Stomach (tissue), 8 donors: ENCODE measurements at regions not wholly inside any gene's neighbourhood (a gene's known extent, or its start where the extent isn't known, plus 50 kb on each side); places are given as distances from the start of the nearest gene placed in this dataset.
A peak's percentile ranks its signal among the peaks of the same experiment; 100 is the strongest.

Source experiments
- DNase-seq, 2 donors: peaks; one replicate each; pipeline versions ENCODE4 v3.0.0 to v3.0.0-alpha.2; 2013 to 2019
- H3K27ac ChIP-seq, 5 donors: fragments of 200-600 bp in 4 of 5; sonication (generic) in 4 of 5; one replicate each; pipeline ENCODE4 v1.5.1; 2013 to 2019; ENCODE audit warnings: mild to moderate bottlenecking in 1 of 5, moderate library complexity in 1 of 5
- H3K27me3 ChIP-seq, 3 donors: fragments of 200-600 bp; sonication (generic); one replicate each; pipeline ENCODE4 v1.5.1; 2017 to 2019; ENCODE audit warnings: mixed run types in 1 of 3
- H3K36me3 ChIP-seq, 4 donors: fragments of 200-600 bp; sonication (generic); 1 replicate in 3 of 4; 2 replicates in 1 of 4; pipeline ENCODE4 v1.5.1; 2016 to 2019
- H3K4me1 ChIP-seq, 4 donors: fragments of 200-600 bp; sonication (generic); one replicate each; pipeline ENCODE4 v1.5.1; 2016 to 2019
- H3K4me3 ChIP-seq, 4 donors: fragments of 200-600 bp; sonication (generic) in 3 of 4; one replicate each; pipeline ENCODE4 v1.5.1; 2016 to 2019; ENCODE audit warnings: mild to moderate bottlenecking in 1 of 4
- H3K9me3 ChIP-seq, 4 donors: fragments of 200-600 bp; sonication (generic); one replicate each; pipeline ENCODE4 v1.5.1; 2016 to 2019
- CTCF ChIP-seq, 7 experiments: fragments of 450-650 bp in 4 of 7; fragments of 200-600 bp in 3 of 7; sonication (generic) in 3 of 7; IDR thresholded peaks; one replicate each; pipeline ENCODE4 v1.5.1; 2016 to 2019; ENCODE audit warnings: antibody characterized with exemption in 7 of 7, control low read depth in 2 of 7, mild to moderate bottlenecking in 1 of 7
- EP300 ChIP-seq: sonication (generic); formaldehyde crosslinking; IDR thresholded peaks from one replicate; pipeline ENCODE4 v1.6.1; 2017; ENCODE audit warnings: antibody characterized with exemption
- POLR2A ChIP-seq, 4 donors: fragments of 450-650 bp; IDR thresholded peaks; one replicate each; pipeline ENCODE4 v1.6.1; 2016; ENCODE audit warnings: antibody characterized with exemption in 4 of 4, control low read depth in 2 of 4, mild to moderate bottlenecking in 1 of 4, moderate library complexity in 1 of 4
- POLR2AphosphoS5 ChIP-seq, 3 donors: sonication (generic); formaldehyde crosslinking; IDR thresholded peaks; one replicate each; pipeline ENCODE4 v1.6.1; 2016; ENCODE audit warnings: antibody characterized with exemption in 3 of 3
- WGBS, 5 donors: extraction: QIAGEN DNeasy Blood & Tissue Kit in 3 of 5; methylation state at CpG; one replicate each; pipeline versions ENCODE4 v1.1.5 to v1.1.7; 2013 to 2018; 5-methylcytosine and 5-hydroxymethylcytosine counted together
- intact Hi-C: fragments of 100-400 bp; cut with DNase I; formaldehyde crosslinking; loops from one replicate; pipeline ENCODE4 v1.15.1; 2023; ENCODE audit warnings: low total_unique reads
- donor health status: healthy with polysubstance abuse.
- donor health status: Bipolar disorder and iron deficiency.
- donor health status: healthy.

DNA sequence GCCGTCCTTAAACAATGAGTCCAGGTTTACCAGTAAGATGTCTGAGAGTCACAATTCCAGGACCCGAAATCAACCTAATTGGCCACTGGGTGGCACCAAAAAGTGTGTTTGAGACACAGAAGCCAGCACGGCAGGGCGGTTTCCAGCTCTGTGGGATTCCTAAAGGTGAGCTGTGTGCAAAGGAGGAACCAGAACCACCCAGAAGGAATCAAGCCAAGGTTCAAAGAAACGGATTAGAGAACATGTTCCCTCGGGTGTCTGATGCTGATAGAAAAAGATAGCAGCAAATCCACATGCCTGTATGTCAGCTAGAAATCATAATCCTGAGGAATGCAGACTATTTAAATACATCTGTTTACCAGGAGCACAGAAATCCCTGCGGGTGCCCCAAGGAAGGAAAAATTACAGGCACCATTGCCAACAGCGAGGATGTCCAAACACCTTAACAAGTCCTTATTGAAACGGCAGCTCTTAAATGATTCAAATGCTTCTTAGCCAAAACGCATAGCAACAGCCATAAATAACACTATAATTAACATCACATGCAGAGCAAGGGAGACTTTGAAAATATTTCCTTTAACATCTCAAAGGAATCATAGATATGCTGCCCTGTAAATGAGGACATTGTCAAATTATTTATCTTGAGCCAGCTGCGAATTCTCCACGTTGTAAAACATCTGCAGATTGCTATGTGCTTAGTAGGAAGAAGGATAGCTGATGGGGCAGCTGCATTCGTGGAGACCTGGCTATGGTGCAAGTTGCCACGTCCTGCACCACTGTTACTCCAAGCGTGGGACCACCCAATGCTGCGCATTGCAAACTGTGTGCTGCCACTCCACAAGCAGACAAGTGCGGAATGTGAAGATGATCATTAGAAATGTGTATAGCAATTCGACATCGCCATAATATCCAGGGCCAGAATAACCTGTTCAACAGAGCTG, 318.7 kb upstream of the NCKAP5 start:
- Histone ChIP-seq H3K27ac (no peak overlapping the region), H3K4me3 (no peak overlapping the region), H3K27me3 (peaks cover 0 to 7% (median 0%) of the 10 kb centered on the region in 3 donors), H3K9me3 (no peaks in the 10 kb centered on the region), H3K4me1 (peaks cover 8 to 15% (median 12%) of the 10 kb centered on the region in 4 donors), H3K36me3 (no peaks in the 10 kb centered on the region)
- TF ChIP-seq EP300 (no peak), POLR2AphosphoS5 (IDR thresholded peaks at IDR 0.05) (peak in 1 of 3 donors; percentile 44), CTCF (IDR thresholded peaks at IDR 0.05) (peak in 5 of 7 experiments; percentile 28 to 72 (median 56)), POLR2A (IDR thresholded peaks at IDR 0.05) (no peak)
- WGBS, 5 donors, result 36 to 41% (median 38%) methylated on average over 19 of the region's 19 CpGs
- intact Hi-C loops, result no loop called here
- peak; percentile 83 to 90 for DNase-seq

DNA sequence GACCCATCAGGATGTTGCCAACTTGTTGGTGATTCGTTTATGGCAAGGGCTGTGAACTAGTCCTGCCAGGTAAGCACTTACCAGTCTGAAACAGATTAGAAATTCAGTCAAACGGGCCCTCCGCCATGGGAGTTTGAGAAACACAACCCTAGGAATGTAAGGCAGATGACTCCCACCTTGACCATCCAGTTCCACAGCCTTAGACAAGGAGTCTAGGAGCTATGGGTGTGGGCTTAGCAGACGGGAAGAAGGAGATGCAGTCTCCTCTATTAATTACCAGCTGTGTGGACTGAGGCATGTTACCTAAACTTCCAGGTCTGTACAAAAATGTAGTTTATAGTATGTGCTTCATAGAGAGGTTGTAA, 319.4 kb upstream of the NCKAP5 start:
- Histone ChIP-seq H3K27ac (no peak overlapping the region), H3K9me3 (no peaks in the 10 kb centered on the region)
- no peak for DNase-seq

DNA sequence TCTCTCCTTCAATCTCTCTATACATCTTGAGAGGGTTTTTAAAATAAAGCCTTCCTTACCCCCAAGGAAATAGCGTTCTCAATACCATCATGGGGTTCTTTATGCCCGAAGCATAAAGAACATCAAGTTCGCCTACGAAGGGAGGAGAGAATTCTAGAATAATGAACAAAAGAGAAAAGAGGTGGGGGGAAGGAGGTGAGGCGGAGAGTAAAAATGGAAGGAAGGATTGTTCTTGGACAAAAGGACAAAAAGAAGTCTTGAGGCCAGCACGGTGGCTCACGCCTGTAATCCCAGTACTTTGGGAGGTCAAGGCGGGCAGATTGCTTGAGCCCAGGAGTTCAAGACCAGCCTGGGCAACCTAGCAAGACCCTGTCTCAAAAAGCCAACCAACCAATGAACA, 319.8 kb upstream of the NCKAP5 start:
- intact Hi-C loops, result no loop called here
- H3K4me1 ChIP-seq, result peaks cover 8 to 15% (median 12%) of the 10 kb centered on the region in 4 donors
- no peaks in the 10 kb centered on the region for H3K36me3 ChIP-seq
- no peak for TF ChIP-seq POLR2A (IDR thresholded peaks at IDR 0.05)
- no peak for TF ChIP-seq EP300
- TF ChIP-seq CTCF (IDR thresholded peaks at IDR 0.05), result no peak
- no peak for TF ChIP-seq POLR2AphosphoS5 (IDR thresholded peaks at IDR 0.05)
- 94 to 97% (median 95%) methylated on average over 8 of the region's 8 CpGs for WGBS, 5 donors
- peaks cover 0 to 10% (median 0%) of the 10 kb centered on the region in 3 donors for H3K27me3 ChIP-seq
- H3K9me3 ChIP-seq, result no peaks in the 10 kb centered on the region
- DNase-seq, result no peak
- H3K27ac ChIP-seq, result no peak overlapping the region
- H3K4me3 ChIP-seq, result no peak overlapping the region

More for the DNA sequence above, 319.4 kb upstream of the NCKAP5 start:
- H3K36me3 ChIP-seq, result no peaks in the 10 kb centered on the region
- 56 to 69% (median 66%) methylated on average over 4 of the region's 4 CpGs for WGBS, 5 donors
- intact Hi-C loops, result no loop called here
- peaks cover 0 to 5% (median 0%) of the 10 kb centered on the region in 3 donors for H3K27me3 ChIP-seq
- no peak for TF ChIP-seq EP300
- TF ChIP-seq POLR2AphosphoS5 (IDR thresholded peaks at IDR 0.05), result no peak
- TF ChIP-seq CTCF (IDR thresholded peaks at IDR 0.05), result no peak
- no peak for TF ChIP-seq POLR2A (IDR thresholded peaks at IDR 0.05)
- no peak overlapping the region for H3K4me3 ChIP-seq
- H3K4me1 ChIP-seq, result peaks cover 8 to 15% (median 12%) of the 10 kb centered on the region in 4 donors

DNA sequence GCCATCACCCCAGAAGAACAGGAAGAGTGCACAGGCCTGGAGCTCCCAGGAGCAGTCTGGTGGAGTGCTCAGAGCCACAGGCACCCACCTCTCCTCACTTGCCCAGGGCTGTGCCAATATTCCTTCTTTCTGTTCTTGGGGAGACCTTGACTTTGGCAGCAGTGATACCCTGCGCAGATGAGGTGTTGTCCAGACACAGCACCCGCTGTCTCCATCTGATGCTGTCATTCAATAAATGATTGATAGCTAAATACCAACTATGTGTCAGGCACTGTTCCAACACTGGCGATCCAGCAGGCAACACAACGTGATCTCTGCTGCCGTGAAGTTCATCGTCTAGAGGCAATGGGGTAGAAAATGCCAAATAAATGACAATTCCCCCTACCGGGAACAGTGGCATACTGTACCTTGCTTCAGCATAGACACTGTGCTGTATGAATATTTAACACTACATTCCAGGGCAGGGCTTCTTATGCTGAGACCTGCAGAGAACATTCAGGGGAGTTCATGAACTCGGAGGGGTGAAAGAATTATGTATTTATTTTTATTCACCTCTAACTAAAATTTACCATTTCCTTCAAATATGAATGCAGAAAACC, 320.5 kb upstream of the NCKAP5 start:
- Histone ChIP-seq H3K27me3 (peaks cover 0 to 10% (median 0%) of the 10 kb centered on the region in 3 donors), H3K4me1 (peaks cover 8 to 15% (median 12%) of the 10 kb centered on the region in 4 donors), H3K9me3 (peaks cover 0 to 5% (median 0%) of the 10 kb centered on the region in 4 donors), H3K27ac (no peak overlapping the region), H3K36me3 (no peaks in the 10 kb centered on the region), H3K4me3 (no peak overlapping the region)
- TF ChIP-seq EP300, result no peak
- no peak for TF ChIP-seq POLR2AphosphoS5 (IDR thresholded peaks at IDR 0.05)
- TF ChIP-seq POLR2A (IDR thresholded peaks at IDR 0.05), result no peak
- no peak for TF ChIP-seq CTCF (IDR thresholded peaks at IDR 0.05)
- intact Hi-C loops, result no loop called here
- 85 to 92% (median 88%) methylated on average over 8 of the region's 8 CpGs for WGBS, 5 donors
- no peak for DNase-seq
